Activated naive CD4-positive, alpha-beta T cell treated with anti-CD3 and anti-CD28 coated beads, Interleukin-2, amount 10 ng/mL, durations not matched to agents 7 days and 5 days (primary cell): ENCODE measurements at regions not wholly inside any gene's neighbourhood (a gene's known extent, or its start where the extent isn't known, plus 50 kb on each side); places are given as distances from the start of the nearest gene placed in this dataset.
A peak's percentile ranks its signal among the peaks of the same experiment; 100 is the strongest.

Experiments
- CTCF ChIA-PET: fragments of 350-600 bp; sonication (Branson Sonifier 250); formaldehyde crosslinking; loops from one replicate; lab custom pipeline; 2021; ENCODE audit warnings: antibody characterized with exemption; lab: Charles Lee
- DNase-seq: peaks from one replicate; pipeline ENCODE4 v3.0.0-alpha.2; 2020
- H3K27ac Mint-ChIP-seq: one replicate; pipeline ENCODE4 v1.8.0; 2021; ENCODE audit warnings: mild to moderate bottlenecking, moderate library complexity, mixed read lengths
- H3K27me3 Mint-ChIP-seq: one replicate; pipeline ENCODE4 v1.8.0; 2021; ENCODE audit warnings: mild to moderate bottlenecking, mixed read lengths
- H3K36me3 Mint-ChIP-seq: one replicate; pipeline ENCODE4 v1.8.0; 2021; ENCODE audit warnings: mixed read lengths
- H3K4me1 Mint-ChIP-seq: one replicate; pipeline ENCODE4 v1.8.0; 2021; ENCODE audit warnings: mixed read lengths
- H3K4me3 Mint-ChIP-seq: one replicate; pipeline ENCODE4 v1.8.0; 2021; ENCODE audit warnings: mild to moderate bottlenecking, moderate library complexity, mixed read lengths
- H3K9me3 Mint-ChIP-seq: one replicate; pipeline ENCODE4 v1.8.0; 2021; ENCODE audit warnings: mixed read lengths

- Mint-ChIP-seq H3K4me1 (peaks cover 5% of the 10 kb centered on the region), H3K9me3 (no peaks in the 10 kb centered on the region), H3K27ac (peak overlapping the region; percentile 34), H3K27me3 (peaks cover 30% of the 10 kb centered on the region), H3K4me3 (no peak overlapping the region), H3K36me3 (no peaks in the 10 kb centered on the region)
- CTCF ChIA-PET = interaction anchor here (0.5 to 15.3 kb wide), 29 partner anchors 8 to 1746 kb away, joined by 3 to 429 read pairs (median 5); partner anchors contain the start of genes ALAD, CDC26 and PRPF4
- peak; percentile 85 for DNase-seq
These were observed 194.4 kb downstream of the RGS3 start for GRCh38 chr9:113657765-113658544.

- Mint-ChIP-seq H3K4me1 (peaks cover 5% of the 10 kb centered on the region), H3K27ac (no peak overlapping the region), H3K36me3 (no peaks in the 10 kb centered on the region), H3K4me3 (no peak overlapping the region), H3K27me3 (peaks cover 31% of the 10 kb centered on the region), H3K9me3 (no peaks in the 10 kb centered on the region)
- DNase-seq = no peak
- CTCF ChIA-PET = interaction anchor here (0.5 to 15.3 kb wide), 23 partner anchors 8 to 1747 kb away, joined by 3 to 429 read pairs (median 7); partner anchors contain the start of genes ALAD, CDC26 and PRPF4
These were observed 195.0 kb downstream of the RGS3 start for GRCh38 chr9:113658545-113658895.

- no peaks in the 10 kb centered on the region for H3K36me3 Mint-ChIP-seq
- no peaks in the 10 kb centered on the region for H3K9me3 Mint-ChIP-seq
- H3K4me1 Mint-ChIP-seq = peaks cover 5% of the 10 kb centered on the region
- H3K4me3 Mint-ChIP-seq = no peak overlapping the region
- CTCF ChIA-PET = interaction anchor here (1.5 to 15.3 kb wide), 13 partner anchors 8 to 547 kb away, joined by 3 to 429 read pairs (median 21); partner anchors contain the start of genes ALAD, CDC26 and PRPF4
- DNase-seq = no peak
- H3K27me3 Mint-ChIP-seq = peaks cover 31% of the 10 kb centered on the region
- H3K27ac Mint-ChIP-seq = no peak overlapping the region
These were observed 195.5 kb downstream of the RGS3 start for GRCh38 chr9:113659039-113659438.

GRCh38 chr9:113659740-113660139 is 196.2 kb downstream of the RGS3 start:
- Mint-ChIP-seq H3K9me3 (no peaks in the 10 kb centered on the region), H3K27me3 (peaks cover 31% of the 10 kb centered on the region), H3K27ac (no peak overlapping the region), H3K4me3 (no peak overlapping the region), H3K4me1 (peaks cover 5% of the 10 kb centered on the region), H3K36me3 (no peaks in the 10 kb centered on the region)
- DNase-seq = no peak
- CTCF ChIA-PET = interaction anchor here (7.2 to 15.3 kb wide), 2 partner anchors 70 to 213 kb away, joined by 153 to 429 read pairs; no protein-coding TSS in a partner anchor

GRCh38 chr9:113660196-113660595 is 196.7 kb downstream of the RGS3 start:
- Mint-ChIP-seq H3K4me1 (peaks cover 5% of the 10 kb centered on the region), H3K4me3 (no peak overlapping the region), H3K27me3 (peaks cover 30% of the 10 kb centered on the region), H3K36me3 (no peaks in the 10 kb centered on the region), H3K9me3 (no peaks in the 10 kb centered on the region), H3K27ac (no peak overlapping the region)
- CTCF ChIA-PET = interaction anchor here (15.3 kb wide), 1 partner anchor 71 kb away, joined by 429 read pairs; no protein-coding TSS in a partner anchor
- no peak for DNase-seq

GRCh38 chr9:113661074-113661473 is 197.5 kb downstream of the RGS3 start:
- Mint-ChIP-seq H3K27ac (no peak overlapping the region), H3K4me3 (no peak overlapping the region), H3K27me3 (peaks cover 27% of the 10 kb centered on the region), H3K9me3 (no peaks in the 10 kb centered on the region), H3K36me3 (no peaks in the 10 kb centered on the region), H3K4me1 (peaks cover 2% of the 10 kb centered on the region)
- DNase-seq = no peak
- CTCF ChIA-PET = interaction anchor here (0.7 to 15.3 kb wide), 3 partner anchors 14 to 215 kb away, joined by 3 to 429 read pairs (median 5); no protein-coding TSS in a partner anchor

GRCh38 chr9:113664181-113664875 is 200.8 kb downstream of the RGS3 start:
- CTCF ChIA-PET = interaction anchor here (1.2 kb wide), 1 partner anchor 10 kb away, joined by 3 read pairs; no protein-coding TSS in a partner anchor
- DNase-seq = no peak
- H3K9me3 Mint-ChIP-seq = no peaks in the 10 kb centered on the region
- H3K4me1 Mint-ChIP-seq = no peaks in the 10 kb centered on the region
- H3K27me3 Mint-ChIP-seq = peaks cover 26% of the 10 kb centered on the region
- no peak overlapping the region for H3K27ac Mint-ChIP-seq
- H3K4me3 Mint-ChIP-seq = no peak overlapping the region
- H3K36me3 Mint-ChIP-seq = no peaks in the 10 kb centered on the region

- Mint-ChIP-seq H3K4me1 (no peaks in the 10 kb centered on the region), H3K36me3 (no peaks in the 10 kb centered on the region), H3K27ac (no peak overlapping the region), H3K9me3 (no peaks in the 10 kb centered on the region), H3K4me3 (no peak overlapping the region), H3K27me3 (peaks cover 19% of the 10 kb centered on the region)
- no peak for DNase-seq
- CTCF ChIA-PET = interaction anchor here (0.8 to 1.2 kb wide), 2 partner anchors 9 to 10 kb away, joined by 3 to 5 read pairs; no protein-coding TSS in a partner anchor
These were observed 201.5 kb downstream of the RGS3 start for GRCh38 chr9:113665064-113665463.

GRCh38 chr9:113665756-113666155 is 202.2 kb downstream of the RGS3 start:
- H3K27ac Mint-ChIP-seq = no peak overlapping the region
- no peaks in the 10 kb centered on the region for H3K9me3 Mint-ChIP-seq
- no peak for DNase-seq
- no peaks in the 10 kb centered on the region for H3K36me3 Mint-ChIP-seq
- CTCF ChIA-PET = interaction anchor here (0.8 to 1.2 kb wide), 2 partner anchors 10 to 11 kb away, joined by 3 to 5 read pairs; no protein-coding TSS in a partner anchor
- H3K4me1 Mint-ChIP-seq = no peaks in the 10 kb centered on the region
- H3K27me3 Mint-ChIP-seq = peaks cover 19% of the 10 kb centered on the region
- no peak overlapping the region for H3K4me3 Mint-ChIP-seq

- DNase-seq = no peak
- Mint-ChIP-seq H3K9me3 (no peaks in the 10 kb centered on the region), H3K4me1 (no peaks in the 10 kb centered on the region), H3K36me3 (no peaks in the 10 kb centered on the region), H3K4me3 (no peak overlapping the region), H3K27ac (no peak overlapping the region), H3K27me3 (peaks cover 10% of the 10 kb centered on the region)
- CTCF ChIA-PET = interaction anchor here (1.5 kb wide), 1 partner anchor 9 kb away, joined by 3 read pairs; no protein-coding TSS in a partner anchor
These were observed 204.5 kb downstream of the RGS3 start for GRCh38 chr9:113668061-113668460.

GRCh38 chr9:113669522-113670115 is 206.1 kb downstream of the RGS3 start:
- Mint-ChIP-seq H3K36me3 (no peaks in the 10 kb centered on the region), H3K27ac (no peak overlapping the region), H3K9me3 (no peaks in the 10 kb centered on the region), H3K27me3 (peaks cover 17% of the 10 kb centered on the region), H3K4me1 (no peaks in the 10 kb centered on the region), H3K4me3 (no peak overlapping the region)
- no peak for DNase-seq
- CTCF ChIA-PET = interaction anchor here (0.9 kb wide), 1 partner anchor 12 kb away, joined by 3 read pairs; no protein-coding TSS in a partner anchor

- H3K27ac Mint-ChIP-seq = no peak overlapping the region
- DNase-seq = no peak
- no peaks in the 10 kb centered on the region for H3K4me1 Mint-ChIP-seq
- peaks cover 36% of the 10 kb centered on the region for H3K27me3 Mint-ChIP-seq
- H3K9me3 Mint-ChIP-seq = no peaks in the 10 kb centered on the region
- no peaks in the 10 kb centered on the region for H3K36me3 Mint-ChIP-seq
- no peak overlapping the region for H3K4me3 Mint-ChIP-seq
- CTCF ChIA-PET = interaction anchor here (0.8 to 1.4 kb wide), 2 partner anchors 10 to 82 kb away, joined by 3 to 4 read pairs; no protein-coding TSS in a partner anchor
These were observed 202.4 kb upstream of the ZNF618 start for GRCh38 chr9:113673726-113674125.

GRCh38 chr9:113674436-113674835 is 201.7 kb upstream of the ZNF618 start:
- Mint-ChIP-seq H3K9me3 (no peaks in the 10 kb centered on the region), H3K4me3 (no peak overlapping the region), H3K36me3 (no peaks in the 10 kb centered on the region), H3K4me1 (no peaks in the 10 kb centered on the region), H3K27ac (no peak overlapping the region), H3K27me3 (peaks cover 32% of the 10 kb centered on the region)
- CTCF ChIA-PET = interaction anchor here (1.1 to 1.4 kb wide), 2 partner anchors 13 to 83 kb away, joined by 3 read pairs; no protein-coding TSS in a partner anchor
- no peak for DNase-seq
